Mesothelial cell of epicardium (in vitro differentiated cells): ENCODE measurements at regions not wholly inside any gene's neighbourhood (a gene's known extent, or its start where the extent isn't known, plus 50 kb on each side); places are given as distances from the start of the nearest gene placed in this dataset.

ENCODE experiments used
- DNase-seq, 2 experiments: peaks; one replicate each; pipeline ENCODE4 v3.0.0; 2021; ENCODE audit warnings: low spot score in 2 of 2; ENCODE audit not compliant: unreplicated experiment in 2 of 2
- H3K27ac Mint-ChIP-seq: 2 replicates; pipeline ENCODE4 v1.8.0; 2021; ENCODE audit warnings: mixed read lengths
- H3K27me3 Mint-ChIP-seq: 2 replicates; pipeline ENCODE4 v1.8.0; 2021; ENCODE audit warnings: low read depth, mixed read lengths
- H3K36me3 Mint-ChIP-seq: 2 replicates; pipeline ENCODE4 v1.8.0; 2021; ENCODE audit warnings: mixed read lengths
- H3K4me1 Mint-ChIP-seq: 2 replicates; pipeline ENCODE4 v1.8.0; 2021; ENCODE audit warnings: mixed read lengths
- H3K4me3 Mint-ChIP-seq: 2 replicates; pipeline ENCODE4 v1.8.0; 2021; ENCODE audit warnings: mild to moderate bottlenecking, moderate library complexity, mixed read lengths
- H3K9me3 Mint-ChIP-seq: 2 replicates; pipeline ENCODE4 v1.8.0; 2021; ENCODE audit warnings: mixed read lengths
- TF ChIP-seq, protein P1 (sequence below): fragments of 200-600 bp; sonication (generic); IDR thresholded peaks from one replicate; pipeline ENCODE4 v1.5.0; 2021; ENCODE audit warnings: antibody characterized with exemption; ENCODE audit not compliant: unreplicated experiment

DNA sequence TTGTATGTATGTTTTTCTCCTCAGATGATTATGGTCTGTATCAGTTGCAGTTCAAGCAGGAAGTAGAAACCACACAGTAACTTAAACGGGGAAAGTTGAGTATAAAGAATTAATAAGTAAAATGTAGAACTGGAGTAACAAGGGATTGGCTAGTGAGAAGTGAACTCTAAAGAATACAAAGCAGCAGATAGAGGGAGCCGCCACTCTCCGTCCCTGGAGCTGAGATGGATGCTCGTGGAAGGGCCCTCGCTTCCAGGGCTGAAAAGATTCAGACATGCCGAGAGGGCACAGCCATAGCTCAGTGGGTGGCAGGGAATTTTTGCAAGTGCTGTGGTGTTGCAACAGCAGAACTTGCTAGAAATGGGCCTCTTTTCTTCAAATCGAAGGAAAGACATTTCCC, 155.8 kb downstream of the COL6A3 start:
- TF ChIP-seq, protein P1, sequence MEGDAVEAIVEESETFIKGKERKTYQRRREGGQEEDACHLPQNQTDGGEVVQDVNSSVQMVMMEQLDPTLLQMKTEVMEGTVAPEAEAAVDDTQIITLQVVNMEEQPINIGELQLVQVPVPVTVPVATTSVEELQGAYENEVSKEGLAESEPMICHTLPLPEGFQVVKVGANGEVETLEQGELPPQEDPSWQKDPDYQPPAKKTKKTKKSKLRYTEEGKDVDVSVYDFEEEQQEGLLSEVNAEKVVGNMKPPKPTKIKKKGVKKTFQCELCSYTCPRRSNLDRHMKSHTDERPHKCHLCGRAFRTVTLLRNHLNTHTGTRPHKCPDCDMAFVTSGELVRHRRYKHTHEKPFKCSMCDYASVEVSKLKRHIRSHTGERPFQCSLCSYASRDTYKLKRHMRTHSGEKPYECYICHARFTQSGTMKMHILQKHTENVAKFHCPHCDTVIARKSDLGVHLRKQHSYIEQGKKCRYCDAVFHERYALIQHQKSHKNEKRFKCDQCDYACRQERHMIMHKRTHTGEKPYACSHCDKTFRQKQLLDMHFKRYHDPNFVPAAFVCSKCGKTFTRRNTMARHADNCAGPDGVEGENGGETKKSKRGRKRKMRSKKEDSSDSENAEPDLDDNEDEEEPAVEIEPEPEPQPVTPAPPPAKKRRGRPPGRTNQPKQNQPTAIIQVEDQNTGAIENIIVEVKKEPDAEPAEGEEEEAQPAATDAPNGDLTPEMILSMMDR, result no peak
- Mint-ChIP-seq H3K27me3 (no peaks in the 10 kb centered on the region), H3K4me1 (peaks cover 35% of the 10 kb centered on the region), H3K27ac (peak overlapping the region; percentile 84), H3K9me3 (no peaks in the 10 kb centered on the region), H3K4me3 (no peak overlapping the region), H3K36me3 (no peaks in the 10 kb centered on the region)
- no peak for DNase-seq

DNA sequence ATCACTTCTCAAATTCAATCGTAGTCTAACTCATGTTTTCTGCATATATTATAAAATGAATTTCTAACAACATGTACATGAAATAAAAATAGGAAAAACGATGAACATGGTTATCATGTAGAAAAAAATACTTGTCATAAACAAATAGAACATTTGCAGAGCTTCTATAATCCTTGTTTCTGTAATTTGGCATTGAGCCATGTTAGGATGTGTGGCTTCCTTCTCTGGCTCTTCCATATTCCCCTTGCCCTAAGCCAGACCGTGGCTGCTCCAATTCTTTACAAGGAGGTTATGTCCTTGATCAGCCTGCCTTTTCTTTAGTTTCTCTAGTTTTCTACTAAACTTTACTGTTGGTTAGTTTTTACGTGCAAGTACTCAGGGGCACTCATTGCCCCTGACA, 155.3 kb downstream of the COL6A3 start:
- H3K27me3 Mint-ChIP-seq, result no peaks in the 10 kb centered on the region
- no peak overlapping the region for H3K4me3 Mint-ChIP-seq
- no peaks in the 10 kb centered on the region for H3K36me3 Mint-ChIP-seq
- no peak for DNase-seq
- TF ChIP-seq, protein P1, result no peak
- no peaks in the 10 kb centered on the region for H3K9me3 Mint-ChIP-seq
- H3K4me1 Mint-ChIP-seq, result peaks cover 36% of the 10 kb centered on the region
- peak overlapping the region; percentile 79 for H3K27ac Mint-ChIP-seq

DNA sequence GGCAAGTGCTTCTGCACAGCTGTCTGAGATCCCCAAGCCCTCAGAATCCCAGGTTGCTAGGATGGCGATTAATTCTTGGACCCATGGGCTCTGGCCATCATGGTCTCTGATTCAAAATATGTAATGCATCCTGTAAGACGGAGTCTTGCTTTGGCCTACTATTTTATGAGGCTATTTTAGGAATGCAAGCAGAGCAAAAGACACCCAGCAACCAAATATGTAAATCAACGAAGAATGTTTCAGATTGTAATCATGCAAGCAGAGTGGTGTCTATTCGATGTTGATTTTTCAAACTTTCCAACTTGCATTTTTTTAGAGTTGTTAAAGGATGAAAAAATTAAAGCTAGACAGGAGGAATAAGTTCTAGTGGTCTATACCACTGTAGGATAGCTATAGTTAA, 154.8 kb downstream of the COL6A3 start:
- no peaks in the 10 kb centered on the region for H3K36me3 Mint-ChIP-seq
- no peak for DNase-seq
- H3K4me1 Mint-ChIP-seq, result peaks cover 36% of the 10 kb centered on the region
- H3K27me3 Mint-ChIP-seq, result no peaks in the 10 kb centered on the region
- H3K4me3 Mint-ChIP-seq, result no peak overlapping the region
- no peaks in the 10 kb centered on the region for H3K9me3 Mint-ChIP-seq
- TF ChIP-seq, protein P1, result no peak
- H3K27ac Mint-ChIP-seq, result peak overlapping the region; percentile 79

- H3K4me1 Mint-ChIP-seq, result peaks cover 36% of the 10 kb centered on the region
- no peak for DNase-seq
- H3K27ac Mint-ChIP-seq, result peak overlapping the region; percentile 87
- no peaks in the 10 kb centered on the region for H3K36me3 Mint-ChIP-seq
- no peak overlapping the region for H3K4me3 Mint-ChIP-seq
- H3K9me3 Mint-ChIP-seq, result no peaks in the 10 kb centered on the region
- TF ChIP-seq, protein P1, result no peak
- H3K27me3 Mint-ChIP-seq, result no peaks in the 10 kb centered on the region
These were observed 153.8 kb downstream of the COL6A3 start for GRCh38 chr2:237260039-237260620.

- H3K27ac Mint-ChIP-seq, result no peak overlapping the region
- no peaks in the 10 kb centered on the region for H3K36me3 Mint-ChIP-seq
- no peak for DNase-seq
- peaks cover 34% of the 10 kb centered on the region for H3K4me1 Mint-ChIP-seq
- H3K27me3 Mint-ChIP-seq, result no peaks in the 10 kb centered on the region
- no peaks in the 10 kb centered on the region for H3K9me3 Mint-ChIP-seq
- TF ChIP-seq, protein P1, result no peak
- no peak overlapping the region for H3K4me3 Mint-ChIP-seq
These were observed 153.3 kb downstream of the COL6A3 start for GRCh38 chr2:237260686-237261085.

- Mint-ChIP-seq H3K27ac (no peak overlapping the region), H3K9me3 (no peaks in the 10 kb centered on the region), H3K4me1 (peaks cover 34% of the 10 kb centered on the region), H3K4me3 (no peak overlapping the region), H3K36me3 (no peaks in the 10 kb centered on the region), H3K27me3 (no peaks in the 10 kb centered on the region)
- TF ChIP-seq, protein P1, result no peak
- DNase-seq, result no peak
These were observed 152.6 kb downstream of the COL6A3 start for GRCh38 chr2:237261327-237261726.
